GM19239 (cell line): ENCODE measurements at regions not wholly inside any gene's neighbourhood (a gene's known extent, or its start where the extent isn't known, plus 50 kb on each side); places are given as distances from the start of the nearest gene placed in this dataset.

Experiments
- DNase-seq: peaks from one replicate; pipeline ENCODE4 v3.0.0; 2011; ENCODE audit warnings: low spot score; ENCODE audit not compliant: insufficient read length
- FAIRE-seq: peaks from 2 replicates; lab custom pipeline; 2011; peaks lifted over from hg19 to GRCh38; lab: Jason Lieb, UNC

GRCh38 chr12:107884769-107885694 lies 110.5 kb downstream of the ASCL4 start:
- FAIRE-seq: peak; percentile 95

GRCh38 chr12:107888789-107889188 lies 114.3 kb downstream of the ASCL4 start:
- FAIRE-seq (no peak), DNase-seq (no peak)

More at GRCh38 chr12:107884769-107885694, 110.5 kb downstream of the ASCL4 start:
- peak; percentile 37 for DNase-seq

GRCh38 chr12:107891967-107892366 lies 117.5 kb downstream of the ASCL4 start:
- FAIRE-seq (no peak), DNase-seq (no peak)

DNA sequence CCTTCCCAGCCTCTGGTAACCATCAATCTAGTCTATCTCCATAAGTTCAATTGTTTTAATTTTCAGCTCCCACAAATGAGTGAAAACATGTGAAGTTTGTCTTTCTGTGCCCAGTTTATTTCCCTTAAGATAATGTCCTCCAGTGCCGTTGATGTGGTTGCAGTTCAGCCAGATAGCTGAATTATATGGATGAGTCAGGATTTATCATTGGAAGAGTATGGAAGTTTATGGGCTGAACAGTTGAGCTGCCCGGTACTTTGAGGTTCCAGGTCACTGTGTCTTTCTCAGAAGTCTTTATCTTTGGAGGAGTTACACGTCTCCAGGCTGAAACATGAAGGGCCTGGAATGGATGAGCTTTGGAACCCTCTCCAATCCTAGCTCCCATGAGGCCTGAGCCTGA lies 120.1 kb downstream of the ASCL4 start:
- DNase-seq (no peak), FAIRE-seq (no peak)

- DNase-seq: no peak
- no peak for FAIRE-seq
Observed at GRCh38 chr12:107895966-107896365, 121.5 kb downstream of the ASCL4 start.

DNA sequence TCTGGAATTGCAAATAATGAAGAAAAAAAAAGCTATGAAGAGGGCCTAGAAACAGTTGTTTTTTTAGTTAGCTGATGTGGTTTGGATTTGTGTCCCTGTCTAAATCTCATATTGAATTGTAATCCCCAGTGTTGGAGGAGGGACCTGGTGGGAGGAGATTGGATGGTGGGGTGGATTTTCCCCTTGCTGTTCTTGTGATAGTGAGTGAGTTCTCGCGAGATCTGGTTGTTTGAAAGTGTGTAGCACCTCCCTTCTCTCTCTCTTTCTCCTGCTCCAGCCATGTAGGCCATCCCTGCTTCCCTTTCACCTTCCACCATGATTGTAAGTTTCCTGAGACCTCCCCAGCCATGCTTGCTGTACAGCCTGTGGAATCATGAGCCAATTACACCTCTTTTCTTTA lies 126.1 kb downstream of the ASCL4 start:
- no peak for DNase-seq
- FAIRE-seq: no peak

- DNase-seq: peak; percentile 76
- peak; percentile 76 for FAIRE-seq
Observed at GRCh38 chr12:107903341-107904061, 129.0 kb downstream of the ASCL4 start.

GRCh38 chr12:107906707-107907106 lies 132.2 kb downstream of the ASCL4 start:
- FAIRE-seq (no peak), DNase-seq (no peak)

- peak; percentile 45 for DNase-seq
Observed at GRCh38 chr12:107912421-107913004, 138.0 kb downstream of the ASCL4 start.

DNA sequence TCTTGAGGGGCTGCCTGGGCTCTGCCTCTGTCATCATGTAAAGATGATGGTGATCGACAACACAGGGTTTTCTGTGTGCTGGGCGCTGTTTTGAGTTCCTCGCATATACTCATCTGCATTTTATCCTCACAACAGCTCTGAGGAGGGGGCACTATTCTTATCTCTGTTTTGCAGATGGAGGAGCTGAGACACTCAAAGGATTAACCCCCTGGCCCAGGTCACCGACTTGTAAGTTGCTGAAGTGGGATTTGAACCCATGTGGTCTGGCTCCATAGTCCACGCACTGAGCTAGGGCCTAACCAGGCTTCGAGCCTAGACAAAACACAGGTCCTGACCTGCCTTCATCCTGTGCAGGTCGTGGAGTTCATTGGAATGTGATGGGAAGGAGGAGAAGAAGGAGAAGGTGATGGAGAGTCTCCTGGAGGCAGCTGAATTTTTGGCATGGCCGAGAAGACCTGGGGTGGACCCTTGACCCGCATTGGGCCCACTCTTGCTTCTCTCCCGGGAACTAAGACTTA lies 140.0 kb downstream of the ASCL4 start:
- DNase-seq: no peak

More at GRCh38 chr12:107912421-107913004, 138.0 kb downstream of the ASCL4 start:
- FAIRE-seq: peak; percentile 18

GRCh38 chr12:107917912-107918800 lies 143.7 kb downstream of the ASCL4 start:
- FAIRE-seq (no peak), DNase-seq (peak; percentile 15)

More for the DNA sequence above, 140.0 kb downstream of the ASCL4 start:
- FAIRE-seq: no peak

- DNase-seq (no peak), FAIRE-seq (no peak)
Observed at GRCh38 chr12:107921062-107921461, 146.6 kb downstream of the ASCL4 start.

GRCh38 chr12:107925125-107925524 lies 150.6 kb downstream of the ASCL4 start:
- FAIRE-seq: no peak
- no peak for DNase-seq

GRCh38 chr12:107929436-107929835 lies 154.9 kb downstream of the ASCL4 start:
- FAIRE-seq: no peak
- no peak for DNase-seq

DNA sequence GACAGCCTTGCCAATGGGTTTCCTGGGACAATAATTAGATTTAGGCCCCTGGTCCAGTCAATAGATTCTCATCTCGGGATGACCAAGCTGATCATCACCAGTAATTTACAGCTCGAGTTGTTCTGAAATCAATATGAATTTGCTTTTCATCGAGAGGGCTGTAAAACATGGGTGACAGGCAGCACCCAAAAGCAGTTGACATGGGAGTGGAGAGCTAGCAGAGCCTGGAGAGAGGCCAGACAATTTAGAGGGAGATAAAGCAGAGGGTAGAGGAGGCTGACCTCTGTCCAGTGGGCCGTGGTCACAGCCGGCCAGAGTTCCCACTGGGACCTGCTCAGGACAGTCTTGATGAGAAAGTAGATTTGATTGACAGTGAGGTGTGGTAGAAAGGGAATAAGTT lies 157.3 kb downstream of the ASCL4 start:
- DNase-seq (no peak), FAIRE-seq (no peak)

DNA sequence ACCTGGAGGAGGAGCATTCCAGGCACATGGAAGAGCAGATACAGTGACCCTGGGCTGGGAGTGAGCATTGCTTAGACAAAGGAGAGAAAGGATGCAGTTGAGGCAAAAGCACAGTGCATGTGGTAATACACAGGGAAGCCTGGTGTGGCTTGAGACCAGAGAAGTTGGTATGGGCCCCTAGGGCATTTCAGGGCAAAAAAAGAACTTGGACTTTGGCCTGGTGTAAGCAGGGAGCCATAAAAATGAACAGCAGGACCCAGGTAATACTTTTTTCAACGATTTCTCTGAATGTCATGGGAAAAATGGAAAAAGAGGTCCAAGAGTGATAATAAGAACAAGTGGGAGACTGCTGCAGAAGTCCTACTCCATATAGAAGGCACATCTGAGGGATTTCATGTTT lies 163.9 kb downstream of the ASCL4 start:
- no peak for FAIRE-seq
- no peak for DNase-seq

- DNase-seq (no peak), FAIRE-seq (no peak)
Observed at GRCh38 chr12:107948391-107948945, 174.0 kb downstream of the ASCL4 start.

DNA sequence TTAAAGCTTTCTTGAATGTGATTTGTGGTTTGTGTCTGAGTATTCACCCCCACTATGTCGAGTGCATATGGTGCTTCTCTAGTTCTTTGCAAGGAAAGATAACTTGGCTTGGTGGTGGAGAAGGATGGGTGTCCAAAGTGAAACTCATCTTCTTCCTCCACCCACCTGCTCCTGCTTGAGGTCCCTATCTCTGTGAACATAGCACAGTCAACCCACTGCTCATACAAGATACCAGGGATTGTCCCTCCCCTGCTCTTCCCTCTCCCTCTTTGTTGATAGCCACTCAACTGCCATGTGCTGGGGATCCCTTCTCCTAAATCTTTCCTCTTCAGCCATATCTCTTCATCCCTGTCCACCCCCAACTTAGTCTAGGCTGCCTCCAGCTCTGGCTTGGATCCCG lies 176.5 kb downstream of the ASCL4 start:
- DNase-seq (no peak), FAIRE-seq (no peak)

DNA sequence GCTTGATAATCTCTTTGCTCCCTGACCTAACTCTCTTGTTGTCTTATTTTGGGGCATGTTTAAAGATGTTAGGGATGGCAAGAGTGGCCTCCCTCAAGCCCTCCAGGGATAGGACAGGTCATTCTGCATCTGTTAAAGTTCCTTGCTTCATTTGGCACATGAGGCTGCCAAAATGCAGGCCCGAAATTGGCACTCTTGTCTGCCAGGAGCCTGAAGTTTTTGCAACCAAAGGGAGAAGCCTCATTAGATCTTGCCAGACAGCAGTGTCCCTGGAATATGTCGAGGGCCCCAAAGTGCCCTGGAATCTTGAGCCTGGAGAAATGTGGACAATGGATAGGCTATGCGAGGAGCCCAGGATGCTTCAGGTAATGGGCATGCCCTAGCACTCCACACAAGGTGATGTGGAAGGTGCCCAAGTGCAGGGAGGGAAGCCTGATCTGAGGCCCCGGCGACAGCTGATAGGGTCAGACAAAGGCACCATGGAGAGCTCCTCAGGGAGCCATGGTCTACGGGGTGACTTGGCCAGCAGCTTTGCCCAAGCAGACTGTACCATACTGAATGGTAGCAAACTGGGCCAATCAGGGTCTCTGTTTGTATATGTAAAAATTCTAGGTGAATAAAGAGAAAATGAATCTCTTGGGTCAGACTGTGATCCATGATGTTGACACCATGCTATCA lies 173.0 kb upstream of the WSCD2 start:
- DNase-seq: no peak
- no peak for FAIRE-seq
